ENCODE measurements at regions not wholly inside any gene's neighbourhood (a gene's known extent, or its start where the extent isn't known, plus 50 kb on each side); places are given as distances from the start of the nearest gene placed in this dataset.

DNA sequence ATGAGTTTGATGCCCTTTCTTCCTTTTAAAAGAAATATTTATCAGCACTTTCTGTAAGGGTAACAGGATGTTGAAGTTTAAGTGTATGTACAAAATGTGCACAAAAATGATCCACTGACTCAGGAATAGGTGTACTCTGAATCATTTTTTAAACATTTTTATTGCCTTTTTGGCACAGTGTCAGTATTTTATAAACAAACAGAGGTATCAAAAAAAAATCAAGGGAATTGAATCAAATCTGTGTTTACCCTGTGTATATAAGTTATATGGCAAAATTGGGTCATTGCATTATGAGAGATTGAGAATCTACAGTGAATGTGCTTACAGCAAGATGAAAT is 513.9 kb upstream of the NETO1 start:
- Mint-ChIP-seq H3K27me3 (ENCODE audit: low read depth) (no peaks in the 10 kb centered on the region), H3K9me3 (no peaks in the 10 kb centered on the region; a peak in 2 of 5 replicates), H3K27ac (no peak overlapping the region), H3K4me3 (no peak overlapping the region), H3K4me1 (no peaks in the 10 kb centered on the region), H3K36me3 (ENCODE audit: insufficient read depth in 1 of 3, low read depth in 3 of 3) (no peaks in the 10 kb centered on the region)
- Histone ChIP-seq H4K8ac (replicated peaks; ENCODE audit: insufficient read length, low read depth, low read length) (no peak overlapping the region), H3K79me2 (ENCODE audit: insufficient read depth, low read length) (no peaks in the 10 kb centered on the region), H2BK120ac (ENCODE audit: low read depth, low read length, poor library complexity, severe bottlenecking) (no peak overlapping the region), H2BK5ac (ENCODE audit: insufficient read length, low read length) (no peak overlapping the region), H2BK20ac (ENCODE audit: low read depth, low read length, poor library complexity, severe bottlenecking) (no peak overlapping the region), H3K79me1 (ENCODE audit: insufficient read depth, low read depth, low read length, poor library complexity, severe bottlenecking) (no peaks in the 10 kb centered on the region), H3T11ph (ENCODE audit: low read length) (no peak overlapping the region), H2BK12ac (ENCODE audit: insufficient read length, low read depth, low read length) (no peak overlapping the region), H3K23me2 (ENCODE audit: insufficient read length, low read depth, low read length, poor library complexity, severe bottlenecking) (no peaks in the 10 kb centered on the region), H3K9me3 (ENCODE audit: control insufficient read depth, low read depth, low read length) (no peaks in the 10 kb centered on the region), H3K56ac (ENCODE audit: insufficient read length, low read depth, low read length) (no peak overlapping the region), H3K27me3 (ENCODE audit: insufficient read depth, low read length) (no peaks in the 10 kb centered on the region), H4K20me1 (ENCODE audit: control insufficient read depth, insufficient read depth, insufficient read length) (no peaks in the 10 kb centered on the region), H3K9ac (ENCODE audit: extremely low read depth, insufficient read length, low read length) (no peak overlapping the region), H3K27ac (ENCODE audit: insufficient read length, low read depth, low read length) (no peak overlapping the region), H3K4ac (ENCODE audit: low read depth, low read length) (no peak overlapping the region), H4K91ac (ENCODE audit: insufficient read length, low read depth, low read length) (no peak overlapping the region), H3K14ac (ENCODE audit: insufficient read depth, low read length) (no peak overlapping the region), H2AK5ac (ENCODE audit: insufficient read length, low read length) (no peak overlapping the region), H3K18ac (ENCODE audit: insufficient read length, low read depth, low read length) (no peak overlapping the region), H2AFZ (ENCODE audit: low read length) (no peak overlapping the region), H4K5ac (ENCODE audit: insufficient read length, low read depth, low read length) (no peak overlapping the region), H2BK15ac (ENCODE audit: low read depth, low read length) (no peak overlapping the region), H3K23ac (ENCODE audit: insufficient read length, low read depth, low read length) (no peak overlapping the region), H3K4me1 (ENCODE audit: insufficient read depth, low read length) (no peaks in the 10 kb centered on the region), H3K4me2 (ENCODE audit: insufficient read depth, insufficient read length, low read length) (no peak overlapping the region)
- TF ChIP-seq, protein P1, sequence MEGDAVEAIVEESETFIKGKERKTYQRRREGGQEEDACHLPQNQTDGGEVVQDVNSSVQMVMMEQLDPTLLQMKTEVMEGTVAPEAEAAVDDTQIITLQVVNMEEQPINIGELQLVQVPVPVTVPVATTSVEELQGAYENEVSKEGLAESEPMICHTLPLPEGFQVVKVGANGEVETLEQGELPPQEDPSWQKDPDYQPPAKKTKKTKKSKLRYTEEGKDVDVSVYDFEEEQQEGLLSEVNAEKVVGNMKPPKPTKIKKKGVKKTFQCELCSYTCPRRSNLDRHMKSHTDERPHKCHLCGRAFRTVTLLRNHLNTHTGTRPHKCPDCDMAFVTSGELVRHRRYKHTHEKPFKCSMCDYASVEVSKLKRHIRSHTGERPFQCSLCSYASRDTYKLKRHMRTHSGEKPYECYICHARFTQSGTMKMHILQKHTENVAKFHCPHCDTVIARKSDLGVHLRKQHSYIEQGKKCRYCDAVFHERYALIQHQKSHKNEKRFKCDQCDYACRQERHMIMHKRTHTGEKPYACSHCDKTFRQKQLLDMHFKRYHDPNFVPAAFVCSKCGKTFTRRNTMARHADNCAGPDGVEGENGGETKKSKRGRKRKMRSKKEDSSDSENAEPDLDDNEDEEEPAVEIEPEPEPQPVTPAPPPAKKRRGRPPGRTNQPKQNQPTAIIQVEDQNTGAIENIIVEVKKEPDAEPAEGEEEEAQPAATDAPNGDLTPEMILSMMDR (conservative IDR thresholded peaks at IDR 0.05): no peak
- no peak for DNase-seq

Measured in H9 (cell line).